ENCODE measurements at regions not wholly inside any gene's neighbourhood (a gene's known extent, or its start where the extent isn't known, plus 50 kb on each side); places are given as distances from the start of the nearest gene placed in this dataset.
"Not testable (repeated sequence)": the region's sequence is repeated elsewhere in the genome, so short reads cannot be mapped to it uniquely, and the experiment has no call there.

DNA sequence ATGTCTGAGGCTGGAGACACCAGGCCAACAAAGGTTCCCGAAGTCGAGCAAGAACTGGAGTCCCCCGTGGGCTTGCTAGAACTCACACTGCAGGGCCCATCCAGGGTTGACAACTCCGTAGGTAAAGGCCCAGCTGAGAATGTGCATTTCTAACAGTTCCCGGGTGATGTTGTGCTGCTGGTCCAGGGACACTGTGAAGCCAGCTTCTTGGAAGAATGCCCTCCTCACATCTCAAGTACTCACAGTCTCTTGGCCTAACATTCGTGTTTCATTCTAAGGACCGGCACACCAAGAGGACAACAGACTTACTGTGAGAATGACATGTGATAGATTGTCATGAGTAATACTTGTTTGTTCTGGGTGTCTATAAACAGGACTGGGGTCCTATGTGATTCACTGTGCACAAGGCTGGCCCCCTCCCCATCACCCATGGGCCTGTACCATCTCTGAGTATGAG lies 682.3 kb upstream of the IGFBP3 start:
- H3K27ac Mint-ChIP-seq: no peak overlapping the region
- no peaks in the 10 kb centered on the region for H3K36me3 Mint-ChIP-seq (ENCODE audit: low read depth)
- no peaks in the 10 kb centered on the region for H3K4me1 Mint-ChIP-seq (ENCODE audit: low read depth)
- peaks cover 2% of the 10 kb centered on the region for H3K9me3 Mint-ChIP-seq
- H3K4me3 Mint-ChIP-seq: no peak overlapping the region
- intact Hi-C loops (cut with micrococcal nuclease): no loop called here
- no peak for DNase-seq (ENCODE audit: low spot score)
- H3K27me3 Mint-ChIP-seq (ENCODE audit: insufficient read depth): no peaks in the 10 kb centered on the region

DNA sequence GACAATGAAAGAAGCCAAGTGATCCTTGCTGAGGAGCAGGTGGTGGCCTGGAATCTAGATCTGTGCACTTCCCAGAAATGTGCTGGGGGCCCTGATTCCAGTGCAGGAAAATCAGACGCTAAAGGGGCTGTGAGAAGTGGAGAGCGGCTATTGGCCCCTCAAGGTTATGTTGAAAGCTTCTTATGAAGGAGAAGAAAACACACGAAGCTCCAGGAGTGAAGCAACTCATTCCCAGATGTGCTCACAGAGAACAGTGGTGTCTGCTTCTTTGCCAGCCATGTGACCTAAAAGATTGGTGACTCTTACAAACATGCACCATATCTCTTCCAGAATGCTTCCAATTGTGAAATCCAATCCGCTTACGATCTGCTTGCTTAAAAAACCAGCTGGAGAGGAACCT lies 679.3 kb upstream of the IGFBP3 start:
- DNase-seq (ENCODE audit: low spot score): no peak
- H3K4me3 Mint-ChIP-seq: no peak overlapping the region
- no peaks in the 10 kb centered on the region for H3K27me3 Mint-ChIP-seq (ENCODE audit: insufficient read depth)
- H3K4me1 Mint-ChIP-seq (ENCODE audit: low read depth): no peaks in the 10 kb centered on the region
- H3K9me3 Mint-ChIP-seq: no peaks in the 10 kb centered on the region
- intact Hi-C loops (cut with micrococcal nuclease): no loop called here
- H3K27ac Mint-ChIP-seq: no peak overlapping the region
- H3K36me3 Mint-ChIP-seq (ENCODE audit: low read depth): no peaks in the 10 kb centered on the region

DNA sequence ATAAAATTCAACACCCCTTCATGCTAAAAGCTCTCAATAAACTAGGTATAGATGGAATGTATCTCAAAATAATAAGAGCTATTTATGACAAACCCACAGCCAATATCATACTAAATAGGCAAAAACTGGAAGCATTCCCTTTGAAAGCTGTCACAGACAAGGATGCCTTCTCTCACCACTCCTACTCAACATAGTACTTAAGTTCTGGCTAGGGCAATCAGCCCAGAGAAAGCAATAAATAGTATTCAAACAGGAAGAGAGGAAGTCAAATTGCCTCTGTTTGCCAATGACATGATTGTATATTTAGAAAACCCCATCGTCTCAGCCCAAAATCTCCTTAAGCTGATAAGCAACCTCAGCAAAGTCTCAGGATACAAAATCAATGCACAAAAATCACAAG lies 673.8 kb upstream of the IGFBP3 start:
- H3K4me1 Mint-ChIP-seq (ENCODE audit: low read depth); H3K27ac Mint-ChIP-seq; H3K27me3 Mint-ChIP-seq (ENCODE audit: insufficient read depth); H3K9me3 Mint-ChIP-seq; DNase-seq (ENCODE audit: low spot score); H3K36me3 Mint-ChIP-seq (ENCODE audit: low read depth); intact Hi-C loops (cut with micrococcal nuclease); H3K4me3 Mint-ChIP-seq: not testable (repeated sequence)

GRCh38 chr7:46590918-46591905 lies 670.1 kb upstream of the IGFBP3 start:
- H3K27ac Mint-ChIP-seq; H3K27me3 Mint-ChIP-seq (ENCODE audit: insufficient read depth); H3K4me1 Mint-ChIP-seq (ENCODE audit: low read depth); H3K4me3 Mint-ChIP-seq; intact Hi-C loops (cut with micrococcal nuclease); H3K36me3 Mint-ChIP-seq (ENCODE audit: low read depth); DNase-seq (ENCODE audit: low spot score); H3K9me3 Mint-ChIP-seq: not testable (repeated sequence)

DNA sequence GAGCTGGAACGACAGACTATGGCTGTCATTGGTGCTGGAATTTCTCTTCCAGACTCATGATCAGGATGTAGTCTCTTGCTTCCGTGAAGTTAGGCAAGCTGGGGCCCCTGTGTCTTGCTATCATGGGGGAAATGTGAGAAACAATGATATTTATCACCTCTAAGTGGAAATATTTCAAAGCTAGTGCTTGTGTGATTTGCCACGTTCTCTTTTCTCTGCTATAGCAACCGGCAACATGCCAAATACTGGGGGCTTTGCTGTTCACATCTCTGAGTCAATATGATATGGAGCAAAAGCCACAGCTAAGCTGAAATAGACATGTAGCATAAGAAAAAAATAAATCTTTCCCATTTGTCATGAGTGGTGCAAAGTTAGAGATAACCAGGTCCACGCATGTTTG lies 668.2 kb upstream of the IGFBP3 start:
- Mint-ChIP-seq H3K9me3 (peaks cover 3% of the 10 kb centered on the region), H3K27me3 (ENCODE audit: insufficient read depth) (no peaks in the 10 kb centered on the region), H3K4me3 (no peak overlapping the region), H3K36me3 (ENCODE audit: low read depth) (no peaks in the 10 kb centered on the region), H3K27ac (no peak overlapping the region), H3K4me1 (ENCODE audit: low read depth) (no peaks in the 10 kb centered on the region)
- intact Hi-C loops (cut with micrococcal nuclease): no loop called here
- DNase-seq (ENCODE audit: low spot score): no peak

DNA sequence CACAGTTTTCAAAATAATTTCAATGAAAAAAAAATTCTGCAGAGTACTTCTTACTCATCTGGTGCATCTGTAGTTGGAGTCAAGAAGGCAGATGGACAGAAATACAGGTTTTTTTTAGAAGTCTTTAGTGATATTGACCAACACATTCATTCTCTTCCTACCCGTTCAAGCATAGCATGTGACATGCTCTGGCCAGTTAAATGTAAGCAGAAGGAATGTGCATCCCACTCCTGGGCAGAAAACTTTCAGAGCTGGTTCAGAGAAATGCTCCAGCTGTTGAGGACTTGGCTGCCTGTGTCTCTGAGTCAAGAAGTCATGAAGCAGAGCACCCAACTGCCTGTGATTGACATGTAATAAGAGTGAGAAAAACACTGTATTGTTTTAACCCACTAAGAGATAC lies 665.3 kb upstream of the IGFBP3 start:
- no peak overlapping the region for H3K27ac Mint-ChIP-seq
- H3K27me3 Mint-ChIP-seq (ENCODE audit: insufficient read depth): no peaks in the 10 kb centered on the region
- no peak overlapping the region for H3K4me3 Mint-ChIP-seq
- no peaks in the 10 kb centered on the region for H3K4me1 Mint-ChIP-seq (ENCODE audit: low read depth)
- intact Hi-C loops (cut with micrococcal nuclease): no loop called here
- no peak for DNase-seq (ENCODE audit: low spot score)
- H3K36me3 Mint-ChIP-seq (ENCODE audit: low read depth): no peaks in the 10 kb centered on the region
- H3K9me3 Mint-ChIP-seq: peaks cover 3% of the 10 kb centered on the region

DNA sequence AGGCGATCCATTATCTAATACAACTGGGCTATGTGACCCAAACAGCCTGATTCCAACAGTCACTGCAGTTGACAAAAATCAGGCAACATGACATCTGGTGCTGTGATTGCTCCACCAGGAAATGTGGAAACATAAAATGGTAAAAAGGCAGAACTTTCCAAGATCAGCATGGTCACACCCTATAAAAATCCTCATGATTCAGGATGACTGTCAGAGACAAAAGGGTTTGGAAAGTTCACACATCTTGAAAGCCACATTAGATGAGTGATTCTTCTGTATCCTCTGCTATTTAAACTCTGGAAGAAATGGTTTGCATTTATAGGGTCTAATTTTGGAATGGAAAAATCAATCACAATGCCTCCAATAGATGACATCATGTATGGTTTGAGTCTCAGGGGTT lies 662.6 kb upstream of the IGFBP3 start:
- Mint-ChIP-seq H3K27me3 (ENCODE audit: insufficient read depth) (no peaks in the 10 kb centered on the region), H3K9me3 (no peaks in the 10 kb centered on the region)
- DNase-seq (ENCODE audit: low spot score): no peak

DNA sequence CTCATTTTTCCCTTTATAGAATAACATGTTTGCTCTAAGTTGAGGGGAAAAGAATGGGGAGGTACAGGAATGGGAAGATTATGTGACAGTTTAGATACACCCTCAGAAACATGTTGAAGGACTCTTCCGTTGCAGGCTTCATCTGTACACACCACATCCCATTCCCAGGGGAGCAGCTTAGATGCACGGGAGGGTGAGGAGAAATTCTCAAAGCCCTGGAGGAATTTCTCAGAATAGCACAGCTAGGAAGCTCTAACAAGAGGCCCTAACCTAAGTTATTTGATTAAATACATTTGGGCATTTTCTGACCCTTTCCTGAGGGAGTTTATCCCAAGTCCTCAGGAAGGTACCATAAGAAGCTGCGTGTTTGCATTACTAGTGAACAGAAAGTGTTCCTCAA lies 660.2 kb upstream of the IGFBP3 start:
- no peak overlapping the region for H3K4me3 Mint-ChIP-seq
- H3K4me1 Mint-ChIP-seq (ENCODE audit: low read depth): no peaks in the 10 kb centered on the region
- intact Hi-C loops (cut with micrococcal nuclease): no loop called here
- H3K27ac Mint-ChIP-seq: no peak overlapping the region
- no peaks in the 10 kb centered on the region for H3K27me3 Mint-ChIP-seq (ENCODE audit: insufficient read depth)
- peaks cover 8% of the 10 kb centered on the region for H3K9me3 Mint-ChIP-seq
- no peaks in the 10 kb centered on the region for H3K36me3 Mint-ChIP-seq (ENCODE audit: low read depth)
- no peak for DNase-seq (ENCODE audit: low spot score)

More for the DNA sequence above, 662.6 kb upstream of the IGFBP3 start:
- no peak overlapping the region for H3K4me3 Mint-ChIP-seq
- intact Hi-C loops (cut with micrococcal nuclease): no loop called here
- H3K27ac Mint-ChIP-seq: no peak overlapping the region
- H3K36me3 Mint-ChIP-seq (ENCODE audit: low read depth): no peaks in the 10 kb centered on the region
- no peaks in the 10 kb centered on the region for H3K4me1 Mint-ChIP-seq (ENCODE audit: low read depth)

DNA sequence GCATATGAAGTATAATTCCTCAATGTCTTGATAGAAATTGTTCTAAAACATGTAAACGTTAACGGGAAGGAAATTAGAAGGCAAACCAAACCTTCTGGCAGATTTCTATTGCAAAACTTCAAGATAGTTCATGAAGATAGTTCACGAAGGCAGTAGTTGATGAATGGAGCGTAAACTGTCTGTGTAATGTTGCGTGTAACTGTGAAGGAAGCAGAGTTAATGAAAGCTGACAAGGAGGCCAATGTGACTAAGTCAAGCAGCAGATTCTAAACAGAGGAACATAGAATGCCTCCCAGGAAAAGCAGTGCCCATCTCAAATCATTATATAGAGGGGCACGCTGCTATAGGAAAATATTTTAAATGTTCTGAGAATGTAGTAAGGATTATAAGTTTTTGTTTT lies 659.7 kb upstream of the IGFBP3 start:
- peaks cover 8% of the 10 kb centered on the region for H3K9me3 Mint-ChIP-seq
- intact Hi-C loops (cut with micrococcal nuclease): no loop called here
- H3K27ac Mint-ChIP-seq: no peak overlapping the region
- H3K4me3 Mint-ChIP-seq: no peak overlapping the region
- no peaks in the 10 kb centered on the region for H3K36me3 Mint-ChIP-seq (ENCODE audit: low read depth)
- DNase-seq (ENCODE audit: low spot score): no peak
- H3K4me1 Mint-ChIP-seq (ENCODE audit: low read depth): no peaks in the 10 kb centered on the region
- H3K27me3 Mint-ChIP-seq (ENCODE audit: insufficient read depth): no peaks in the 10 kb centered on the region

DNA sequence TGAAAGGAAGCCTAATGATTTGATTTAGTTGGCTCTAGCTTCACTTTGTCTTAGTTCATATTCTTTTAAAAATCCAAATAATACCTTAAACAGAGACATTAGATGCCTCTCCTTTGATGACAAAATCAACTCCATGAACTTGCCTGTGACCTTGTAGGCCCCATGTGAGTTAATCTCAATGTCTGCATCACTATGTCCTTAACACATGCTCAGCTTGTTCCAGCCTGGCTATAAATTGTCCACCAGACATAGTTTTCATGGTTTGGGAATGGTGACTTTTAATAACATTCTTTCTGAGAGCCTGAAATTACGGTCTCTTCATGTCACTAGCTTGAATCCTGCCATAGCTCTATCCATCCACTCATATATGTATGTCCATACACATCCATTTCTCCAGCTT lies 656.3 kb upstream of the IGFBP3 start:
- intact Hi-C loops (cut with micrococcal nuclease): no loop called here
- no peak overlapping the region for H3K4me3 Mint-ChIP-seq
- no peaks in the 10 kb centered on the region for H3K4me1 Mint-ChIP-seq (ENCODE audit: low read depth)
- no peaks in the 10 kb centered on the region for H3K27me3 Mint-ChIP-seq (ENCODE audit: insufficient read depth)
- peaks cover 21% of the 10 kb centered on the region for H3K9me3 Mint-ChIP-seq
- no peak for DNase-seq (ENCODE audit: low spot score)
- no peaks in the 10 kb centered on the region for H3K36me3 Mint-ChIP-seq (ENCODE audit: low read depth)
- no peak overlapping the region for H3K27ac Mint-ChIP-seq

GRCh38 chr7:46576950-46577349 lies 655.9 kb upstream of the IGFBP3 start:
- DNase-seq (ENCODE audit: low spot score): no peak
- H3K4me3 Mint-ChIP-seq: no peak overlapping the region

DNA sequence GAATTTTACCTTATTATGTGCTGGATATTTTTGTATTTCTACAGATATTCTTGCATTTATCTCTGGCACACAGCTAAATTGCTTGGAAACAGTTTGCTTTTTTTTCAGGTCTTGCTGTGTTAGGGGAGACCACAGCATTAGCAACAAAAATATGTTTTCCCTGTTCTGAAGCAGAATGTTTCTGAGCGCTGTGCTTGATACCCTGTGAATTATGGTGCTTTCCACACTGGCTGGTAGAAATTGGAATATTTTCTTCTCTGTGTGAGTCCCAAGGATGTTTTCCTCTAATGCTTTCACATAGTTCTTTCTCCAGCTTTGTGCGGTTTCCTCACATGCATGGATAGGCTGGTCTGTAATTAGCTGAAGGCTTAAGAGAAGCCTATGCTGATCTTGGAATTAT lies 651.6 kb upstream of the IGFBP3 start:
- Mint-ChIP-seq H3K36me3 (ENCODE audit: low read depth) (no peaks in the 10 kb centered on the region), H3K27me3 (ENCODE audit: insufficient read depth) (no peaks in the 10 kb centered on the region), H3K9me3 (peaks cover 24% of the 10 kb centered on the region), H3K4me1 (ENCODE audit: low read depth) (no peaks in the 10 kb centered on the region), H3K27ac (no peak overlapping the region), H3K4me3 (no peak overlapping the region)
- no peak for DNase-seq (ENCODE audit: low spot score)
- intact Hi-C loops (cut with micrococcal nuclease): no loop called here

More at GRCh38 chr7:46576950-46577349, 655.9 kb upstream of the IGFBP3 start:
- H3K27me3 Mint-ChIP-seq (ENCODE audit: insufficient read depth): no peaks in the 10 kb centered on the region
- no peaks in the 10 kb centered on the region for H3K4me1 Mint-ChIP-seq (ENCODE audit: low read depth)
- H3K27ac Mint-ChIP-seq: no peak overlapping the region
- H3K36me3 Mint-ChIP-seq (ENCODE audit: low read depth): no peaks in the 10 kb centered on the region
- intact Hi-C loops (cut with micrococcal nuclease): no loop called here
- H3K9me3 Mint-ChIP-seq: peaks cover 25% of the 10 kb centered on the region

- Mint-ChIP-seq H3K9me3 (peaks cover 24% of the 10 kb centered on the region), H3K27me3 (ENCODE audit: insufficient read depth) (no peaks in the 10 kb centered on the region), H3K27ac (no peak overlapping the region), H3K4me1 (ENCODE audit: low read depth) (no peaks in the 10 kb centered on the region), H3K4me3 (no peak overlapping the region), H3K36me3 (ENCODE audit: low read depth) (no peaks in the 10 kb centered on the region)
- intact Hi-C loops (cut with micrococcal nuclease): no loop called here
- no peak for DNase-seq (ENCODE audit: low spot score)
Observed at GRCh38 chr7:46571996-46572395, 650.9 kb upstream of the IGFBP3 start.

DNA sequence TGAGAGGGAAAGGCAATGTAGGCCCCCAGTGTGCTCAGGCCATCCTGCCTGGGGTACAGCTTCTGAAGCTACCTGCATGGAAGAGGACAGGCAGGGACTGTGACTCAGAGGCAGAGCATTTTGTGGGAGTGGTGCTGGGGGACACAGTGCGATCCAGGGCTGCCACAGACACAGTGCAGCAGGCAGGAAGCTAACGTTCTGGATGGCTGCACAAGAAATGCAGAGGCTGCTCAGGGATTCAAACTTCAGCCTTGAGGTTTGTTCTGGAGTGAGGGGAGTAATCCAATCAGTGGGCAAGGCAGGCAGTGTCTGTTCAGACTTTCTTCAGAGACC lies 648.0 kb upstream of the IGFBP3 start:
- H3K4me1 Mint-ChIP-seq (ENCODE audit: low read depth): no peaks in the 10 kb centered on the region
- DNase-seq (ENCODE audit: low spot score): no peak
- no peaks in the 10 kb centered on the region for H3K36me3 Mint-ChIP-seq (ENCODE audit: low read depth)
- no peaks in the 10 kb centered on the region for H3K27me3 Mint-ChIP-seq (ENCODE audit: insufficient read depth)
- peaks cover 24% of the 10 kb centered on the region for H3K9me3 Mint-ChIP-seq
- H3K4me3 Mint-ChIP-seq: no peak overlapping the region
- H3K27ac Mint-ChIP-seq: no peak overlapping the region
- intact Hi-C loops (cut with micrococcal nuclease): no loop called here
